HCT116 (cell line): ENCODE measurements at regions not wholly inside any gene's neighbourhood (a gene's known extent, or its start where the extent isn't known, plus 50 kb on each side); places are given as distances from the start of the nearest gene placed in this dataset.
A peak's percentile ranks its signal among the peaks of the same experiment; 100 is the strongest.

Experiments
- ATAC-seq: fragments of 200-7000 bp; cut with Tn5 transposase; 2 replicates; pipeline ENCODE4 v1.9.1; 2020; ENCODE audit warnings: mild to moderate bottlenecking, moderate library complexity
- BruUV-seq: library from RNA; stranded (reverse); fragments of 400-500 nt; replicated peaks from 2 replicates; lab custom pipeline; 2021; lab: Mats Ljungman, UMichigan
- CTCF ChIA-PET: fragments of 300-600 bp; sonication (Branson Sonifier 250); formaldehyde crosslinking; loops from one replicate; lab custom pipeline; 2021; ENCODE audit warnings: antibody characterized with exemption; lab: Charles Lee
- POLR2A ChIA-PET: fragments of 300-600, 350-600 bp; sonication (Branson Sonifier 250); formaldehyde crosslinking; loops from one replicate; lab custom pipeline; 2021; ENCODE audit warnings: antibody characterized with exemption; lab: Charles Lee
- RAD21 ChIA-PET, 2 experiments: fragments of 300-600 bp; sonication (Branson Sonifier 250); formaldehyde crosslinking; loops; one replicate each; lab custom pipeline; 2023; ENCODE audit warnings: low total read pairs in 2 of 2; ENCODE audit not compliant: uncharacterized antibody in 2 of 2, unreplicated experiment in 2 of 2, low non-redundant PET in 1 of 2; lab: Charles Lee
- DNase-seq: peaks from one replicate; pipeline ENCODE4 v3.0.0-alpha.2; 2010; ENCODE audit warnings: low read depth, low spot score
- H2AFZ ChIP-seq: fragments of 200-600 bp; shearing (Covaris generic), sonication (generic); 2 replicates; pipeline ENCODE4 v1.6.1; 2017; ENCODE audit warnings: low read depth, mixed run types, mixed read lengths, antibody characterized with exemption, low read length; ENCODE audit not compliant: poor library complexity, severe bottlenecking
- H3K27ac ChIP-seq: 2 replicates; pipeline ENCODE4 v1.5.1; 2012; ENCODE audit warnings: low read depth, low read length
- H3K27me3 ChIP-seq: fragments of 200-600 bp; sonication (generic); 2 replicates; pipeline ENCODE4 v1.6.1; 2016; ENCODE audit warnings: mixed run types, low read length, mixed read lengths; ENCODE audit not compliant: insufficient read depth
- H3K36me3 ChIP-seq, 2 experiments: fragments of 200-500 bp in 1 of 2; fragments of 200-600 bp in 1 of 2; sonication (Bioruptor generic) in 1 of 2; sonication (generic) in 1 of 2; 2 replicates each; pipeline versions ENCODE4 v1.5.1 to v1.6.1; 2014 to 2016; ENCODE audit warnings: low read length in 2 of 2, inconsistent platforms in 1 of 2, mixed read lengths in 1 of 2, mixed run types in 1 of 2; ENCODE audit not compliant: insufficient read depth in 2 of 2, control insufficient read depth in 1 of 2
- H3K4me1 ChIP-seq, 2 experiments: fragments of 200-600 bp in 1 of 2; sonication (generic) in 1 of 2; 2 replicates each; pipeline versions ENCODE4 v1.5.1 to v1.6.1; 2012 to 2017; ENCODE audit warnings: low read length in 2 of 2, inconsistent platforms in 1 of 2, mild to moderate bottlenecking in 1 of 2, mixed read lengths in 1 of 2, mixed run types in 1 of 2, moderate library complexity in 1 of 2; ENCODE audit not compliant: insufficient read depth in 2 of 2, control insufficient read depth in 1 of 2
- H3K4me2 ChIP-seq: fragments of 200-600 bp; sonication (generic); 2 replicates; pipeline ENCODE4 v1.6.1; 2017; ENCODE audit warnings: mixed run types, low read length, mixed read lengths
- H3K4me3 ChIP-seq, 2 experiments: fragments of 200-600 bp in 1 of 2; sonication (generic) in 1 of 2; replicated peaks in 1 of 2; 2 replicates each; pipeline ENCODE4 v1.5.1; 2011 to 2016; ENCODE audit warnings: low read length in 2 of 2, control low read depth in 1 of 2, low read depth in 1 of 2, mild to moderate bottlenecking in 1 of 2, mixed read lengths in 1 of 2, mixed run types in 1 of 2
- H3K79me2 ChIP-seq: fragments of 200-600 bp; sonication (generic); 2 replicates; pipeline ENCODE4 v1.6.1; 2017; ENCODE audit warnings: mild to moderate bottlenecking, mixed run types, low read length, moderate library complexity, mixed read lengths; ENCODE audit not compliant: insufficient read depth
- H3K9ac ChIP-seq: fragments of 200-600 bp; sonication (generic); 2 replicates; pipeline ENCODE4 v1.6.1; 2016; ENCODE audit warnings: low read length, mixed read lengths
- H3K9me2 ChIP-seq: fragments of 200-600 bp; sonication (generic), shearing (Covaris generic); 2 replicates; pipeline ENCODE4 v1.6.1; 2017; ENCODE audit warnings: mixed run types, mild to moderate bottlenecking, moderate library complexity; ENCODE audit not compliant: insufficient read depth
- H3K9me3 ChIP-seq, 2 experiments: fragments of 200-500 bp in 1 of 2; fragments of 200-600 bp in 1 of 2; sonication (Bioruptor generic) in 1 of 2; sonication (generic) in 1 of 2; 2 replicates each; pipeline ENCODE4 v1.6.1; 2014 to 2017; ENCODE audit warnings: low read length in 2 of 2, mixed read lengths in 2 of 2, inconsistent platforms in 1 of 2, low read depth in 1 of 2, mild to moderate bottlenecking in 1 of 2, mixed run types in 1 of 2, moderate library complexity in 1 of 2; ENCODE audit not compliant: control insufficient read depth in 1 of 2, insufficient read depth in 1 of 2
- H4K20me1 ChIP-seq: fragments of 200-600 bp; sonication (generic), shearing (Covaris generic); 2 replicates; pipeline ENCODE4 v1.6.1; 2017; ENCODE audit warnings: mixed run types, mild to moderate bottlenecking, moderate library complexity; ENCODE audit not compliant: insufficient read depth
- CBX3 ChIP-seq: IDR thresholded peaks from 2 replicates; pipeline ENCODE4 v1.6.1; 2012; ENCODE audit warnings: low read depth
- CTCF ChIP-seq, 3 experiments: fragments of 200-600 bp in 1 of 3; sonication (generic) in 1 of 3; IDR thresholded peaks in 2 of 3; conservative IDR thresholded peaks in 1 of 3; 2 replicates each; pipeline ENCODE4 v1.5.1; 2012 to 2017; ENCODE audit warnings: low read depth in 2 of 3, low read length in 2 of 3, antibody characterized with exemption in 1 of 3, borderline replicate concordance in 1 of 3, control low read depth in 1 of 3, mild to moderate bottlenecking in 1 of 3, mixed read lengths in 1 of 3, mixed run types in 1 of 3, moderate library complexity in 1 of 3; ENCODE audit not compliant: insufficient read depth in 1 of 3
- FOSL1 ChIP-seq: IDR thresholded peaks from 2 replicates; pipeline ENCODE4 v1.6.1; 2012; ENCODE audit warnings: low read depth
- RAD21 ChIP-seq: IDR thresholded peaks from 2 replicates; pipeline ENCODE4 v1.6.1; 2012; ENCODE audit warnings: low read depth, mild to moderate bottlenecking
- REST ChIP-seq: IDR thresholded peaks from 2 replicates; pipeline ENCODE4 v1.6.1; 2012; ENCODE audit warnings: low read depth
- SRF ChIP-seq: IDR thresholded peaks from 2 replicates; pipeline ENCODE4 v1.6.1; 2012; ENCODE audit warnings: low read depth
- ZFX ChIP-seq: fragments of 450-650 bp; IDR thresholded peaks from 2 replicates; pipeline ENCODE4 v1.6.1; 2017
- intact Hi-C: fragments of 100-400 bp; cut with micrococcal nuclease; formaldehyde crosslinking; loops from 2 replicates; pipeline ENCODE4 v1.10.0; 2022

- no peak for TF ChIP-seq CBX3
- no peak for TF ChIP-seq SRF
- TF ChIP-seq REST = no peak
- no peak for TF ChIP-seq FOSL1
- TF ChIP-seq ZFX = no peak
Observed at GRCh38 chr5:128842241-128842640, 123.0 kb upstream of the SLC27A6 start (continued).

- H3K79me2 ChIP-seq = no peaks in the 10 kb centered on the region
- H3K4me1 ChIP-seq = no peaks in the 10 kb centered on the region
- ChIA-PET CTCF (interaction anchor here (0.6 to 1.2 kb wide), 6 partner anchors 9 to 630 kb away, joined by 3 to 5 read pairs (median 4); no protein-coding TSS in a partner anchor), POLR2A (no interaction called here), RAD21 (no interaction called here)
- H4K20me1 ChIP-seq = no peaks in the 10 kb centered on the region
- peak; percentile 68 for TF ChIP-seq RAD21
- TF ChIP-seq ZFX = no peak
- peak in 2 of 3 experiments; percentile 35 to 46; a peak in 3 of 6 replicates for TF ChIP-seq CTCF (IDR thresholded peaks at IDR 0.05 in 2 of 3, conservative IDR thresholded peaks at IDR 0.05 in 1 of 3; ENCODE audit: borderline replicate concordance in 1 of 3, insufficient read depth in 1 of 3, low read depth in 2 of 3, low read length in 2 of 3)
- ATAC-seq (no peak), DNase-seq (no peak)
- no peaks in the 10 kb centered on the region for H3K36me3 ChIP-seq
- intact Hi-C loops = loop anchor here (1.0 to 5.0 kb wide), 6 partner anchors 167 to 1282 kb away; no protein-coding TSS in a partner anchor
- no peak overlapping the region for H3K4me3 ChIP-seq
- peak overlapping the region; percentile 16 for H2AFZ ChIP-seq
- BruUV-seq = no TSS peak
- H3K27me3 ChIP-seq = no peaks in the 10 kb centered on the region
- H3K4me2 ChIP-seq = no peak overlapping the region
- H3K9me2 ChIP-seq = no peaks in the 10 kb centered on the region
- no peaks in the 10 kb centered on the region for H3K9me3 ChIP-seq
- no peak overlapping the region for H3K27ac ChIP-seq
- no peak overlapping the region for H3K9ac ChIP-seq
Observed at GRCh38 chr5:128844354-128844923, 120.8 kb upstream of the SLC27A6 start.
